HepG2 (cell line): ENCODE measurements at regions not wholly inside any gene's neighbourhood (a gene's known extent, or its start where the extent isn't known, plus 50 kb on each side); places are given as distances from the start of the nearest gene placed in this dataset.

ENCODE experiments used
- ATAC-seq: fragments of 200-7000 bp; cut with Tn5 transposase; 3 replicates; pipeline ENCODE4 v1.9.1; 2020; ENCODE audit warnings: mild to moderate bottlenecking, moderate library complexity
- BruUV-seq: library from RNA; stranded (reverse); fragments of 400-500 nt; replicated peaks from 2 replicates; lab custom pipeline; 2021; lab: Mats Ljungman, UMichigan
- CTCF ChIA-PET: fragments of 300-600 bp; formaldehyde crosslinking; extraction: SDS; loops from one replicate; lab custom pipeline; 2021; ENCODE audit warnings: low total read pairs, inconsistent platforms, low intra/inter-chr PET ratio; lab: Yijun Ruan, JAX
- POLR2A ChIA-PET: fragments of 350-600 bp; sonication (Branson Sonifier 250); formaldehyde crosslinking; loops from one replicate; lab custom pipeline; 2020; ENCODE audit warnings: antibody characterized with exemption, inconsistent platforms; lab: Yijun Ruan, JAX
- DNase-seq: peaks from one replicate; pipeline ENCODE4 v3.0.0-alpha.2; 2015; ENCODE audit warnings: low spot score
- FAIRE-seq: peaks from 3 replicates; lab custom pipeline; 2011; peaks lifted over from hg19 to GRCh38; lab: Jason Lieb, UNC
- H2AFZ ChIP-seq: one replicate; pipeline ENCODE4 v1.6.1; 2011; ENCODE audit warnings: low read length, inconsistent platforms
- H3K27ac ChIP-seq: fragments of 300-600 bp; 3 replicates; pipeline ENCODE4 v1.8.0; 2011; ENCODE audit warnings: mixed run types, mild to moderate bottlenecking, mixed read lengths, low read length, inconsistent platforms; ENCODE audit not compliant: insufficient read depth; ENCODE audit errors: extremely low read length
- H3K27me3 ChIP-seq, 2 experiments: fragments of 200-600 bp in 1 of 2; 2 replicates in 1 of 2; 3 replicates in 1 of 2; pipeline versions ENCODE4 v1.6.0 to v1.8.0; 2011; ENCODE audit warnings: low read length in 2 of 2, mild to moderate bottlenecking in 2 of 2, moderate library complexity in 2 of 2, inconsistent platforms in 1 of 2; ENCODE audit not compliant: insufficient read depth in 2 of 2, control insufficient read depth in 1 of 2
- H3K36me3 ChIP-seq, 2 experiments: fragments of 200-600 bp in 1 of 2; replicated peaks in 1 of 2; 2 replicates in 1 of 2; 3 replicates in 1 of 2; pipeline versions ENCODE4 v1.5.1 to v1.8.0; 2011; ENCODE audit warnings: low read length in 2 of 2, inconsistent platforms in 1 of 2; ENCODE audit not compliant: insufficient read depth in 2 of 2, control insufficient read depth in 1 of 2
- H3K4me1 ChIP-seq: 2 replicates; pipeline ENCODE4 v1.5.1; 2012; ENCODE audit warnings: low read length, inconsistent platforms; ENCODE audit not compliant: insufficient read depth
- H3K4me2 ChIP-seq: 2 replicates; pipeline ENCODE4 v1.6.0; 2011; ENCODE audit warnings: low read depth, low read length, inconsistent platforms
- H3K4me3 ChIP-seq, 3 experiments: fragments of 200-600 bp in 1 of 3; sonication (generic), shearing (Covaris generic) in 1 of 3; replicated peaks in 1 of 3; 2 replicates each; pipeline ENCODE4 v1.5.1; 2011 to 2016; ENCODE audit warnings: low read length in 3 of 3, inconsistent platforms in 2 of 3, low read depth in 2 of 3, mild to moderate bottlenecking in 2 of 3, control low read depth in 1 of 3, mixed read lengths in 1 of 3; ENCODE audit not compliant: insufficient read depth in 1 of 3
- H3K79me2 ChIP-seq: one replicate; pipeline ENCODE4 v1.6.1; 2011; ENCODE audit warnings: low read length, inconsistent platforms; ENCODE audit not compliant: insufficient read depth
- H3K9ac ChIP-seq: 2 replicates; pipeline ENCODE4 v1.6.0; 2011; ENCODE audit warnings: mild to moderate bottlenecking, low read depth, low read length, inconsistent platforms; ENCODE audit not compliant: insufficient read depth
- H3K9me3 ChIP-seq: 2 replicates; pipeline ENCODE4 v1.5.1; 2012; ENCODE audit warnings: mild to moderate bottlenecking, low read length
- H4K20me1 ChIP-seq: 2 replicates; pipeline ENCODE4 v1.6.0; 2011; ENCODE audit warnings: inconsistent platforms, mild to moderate bottlenecking, low read length, moderate library complexity; ENCODE audit not compliant: insufficient read depth
- DPF2 ChIP-seq: sonication (generic); formaldehyde crosslinking; IDR thresholded peaks from 2 replicates; pipeline ENCODE4 v1.4.0; 2020; ENCODE audit warnings: mild to moderate bottlenecking, low read depth, missing genetic modification reagents, borderline replicate concordance
- ELF1 ChIP-seq: sonication (generic); formaldehyde crosslinking; IDR thresholded peaks from 2 replicates; pipeline ENCODE4 v1.4.0; 2020; ENCODE audit warnings: missing genetic modification reagents
- FOSL2 ChIP-seq: sonication (generic); formaldehyde crosslinking; IDR thresholded peaks from 2 replicates; pipeline ENCODE4 v1.4.0; 2020; ENCODE audit warnings: missing genetic modification reagents
- KLF15 ChIP-seq: sonication (generic); formaldehyde crosslinking; IDR thresholded peaks from 2 replicates; pipeline ENCODE4 v1.8.1; 2023; ENCODE audit warnings: borderline replicate concordance, mild to moderate bottlenecking, inconsistent platforms, missing genetic modification reagents, mixed read lengths
- MIXL1 ChIP-seq: IDR thresholded peaks from 2 replicates; pipeline ENCODE4 v1.6.1; 2016
- SETDB1 ChIP-seq: sonication (generic); formaldehyde crosslinking; IDR thresholded peaks from 2 replicates; pipeline ENCODE4 v1.5.1; 2020; ENCODE audit warnings: missing genetic modification reagents, mild to moderate bottlenecking, borderline replicate concordance
- TAF15 ChIP-seq: fragments of 200-400 bp; formaldehyde crosslinking; IDR thresholded peaks from one replicate; pipeline ENCODE4 v1.6.1; 2018; ENCODE audit warnings: mild to moderate bottlenecking, low read depth, low read length; ENCODE audit not compliant: poor library complexity, severe bottlenecking
- TEAD3 ChIP-seq: optimal IDR thresholded peaks from 2 replicates; pipeline ENCODE3; 2016; ENCODE audit warnings: borderline replicate concordance
- ZNF879 ChIP-seq: sonication (generic); formaldehyde crosslinking; IDR thresholded peaks from 2 replicates; pipeline ENCODE4 v1.8.1; 2023; ENCODE audit warnings: missing genetic modification reagents
- whole genome bisulfite sequencing: methylation state at CpG from one replicate; pipeline ENCODE4 v1.1.6; 2017; ENCODE audit warnings: low lambda C conversion rate; 5-methylcytosine and 5-hydroxymethylcytosine counted together
- in situ Hi-C: cut with HindIII; loops from 2 replicates; pipeline ENCODE4 v1.10.0; 2017; ENCODE audit warnings: low pct_unique_long_range_greater_than_20kb; ENCODE audit not compliant: extremely low pct_ligation_motif_present
- intact Hi-C: fragments of 100-400 bp; cut with micrococcal nuclease; formaldehyde crosslinking; loops from one replicate; pipeline ENCODE4 v1.10.0; 2022; ENCODE audit not compliant: unreplicated experiment
- TF ChIP-seq, protein P1 (sequence below): sonication (generic); formaldehyde crosslinking; IDR thresholded peaks from 2 replicates; pipeline ENCODE4 v1.8.0; 2022; ENCODE audit warnings: missing genetic modification reagents, mild to moderate bottlenecking, inconsistent platforms, borderline replicate concordance
- TF ChIP-seq, protein P2 (sequence below): sonication (generic); formaldehyde crosslinking; IDR thresholded peaks from 2 replicates; pipeline ENCODE4 v1.9.0; 2022; ENCODE audit warnings: missing genetic modification reagents, mild to moderate bottlenecking, borderline replicate concordance
- TF ChIP-seq, protein P3 (sequence below): sonication (generic); formaldehyde crosslinking; IDR thresholded peaks from 2 replicates; pipeline ENCODE4 v1.5.0; 2020; ENCODE audit warnings: missing genetic modification reagents
- TF ChIP-seq, protein P4 (sequence below): sonication (generic); formaldehyde crosslinking; IDR thresholded peaks from 2 replicates; pipeline ENCODE4 v1.4.0; 2020; ENCODE audit warnings: missing genetic modification reagents
- TF ChIP-seq, protein P5 (sequence below): sonication (generic); formaldehyde crosslinking; IDR thresholded peaks from 2 replicates; pipeline ENCODE4 v1.5.0; 2020; ENCODE audit warnings: missing genetic modification reagents, mild to moderate bottlenecking, borderline replicate concordance

DNA sequence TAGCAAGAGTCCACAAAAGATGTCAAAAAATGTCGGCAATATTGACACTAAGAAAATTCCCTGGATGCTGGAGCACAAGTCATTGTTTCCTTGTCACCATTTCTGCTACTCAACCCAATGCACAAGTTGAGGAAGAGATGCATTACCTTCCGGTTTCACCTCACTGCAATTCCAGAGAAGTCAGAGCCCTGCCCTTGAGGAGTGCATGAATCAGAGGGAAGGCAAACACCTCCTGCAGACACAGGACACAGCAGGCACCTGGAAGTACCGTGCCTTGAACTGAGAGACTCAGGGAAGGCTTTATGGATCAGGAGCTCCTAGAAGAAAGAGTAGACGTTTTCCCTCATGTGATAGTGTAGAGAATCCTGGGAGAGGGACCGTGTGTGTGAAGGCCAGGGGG, 62.7 kb upstream of the ARL4C start:
- Histone ChIP-seq H3K4me2 (no peak overlapping the region), H2AFZ (no peak overlapping the region), H3K27me3 (peaks cover 0 to 13% of the 10 kb centered on the region in 2 experiments; a peak in 2 of 5 replicates), H3K9ac (no peak overlapping the region), H4K20me1 (no peaks in the 10 kb centered on the region), H3K79me2 (no peaks in the 10 kb centered on the region), H3K27ac (no peak overlapping the region), H3K9me3 (peaks cover 7% of the 10 kb centered on the region), H3K4me1 (peaks cover 26% of the 10 kb centered on the region), H3K4me3 (no peak overlapping the region), H3K36me3 (no peaks in the 10 kb centered on the region)
- WGBS: 17% methylated on average over 5 of the region's 5 CpGs
- intact Hi-C loops: loop anchor here (10.0 kb wide), 1 partner anchor 425 kb away; no protein-coding TSS in a partner anchor
- ATAC-seq: peak; percentile 31; the same call in 2 of the 3 replicates
- in situ Hi-C loops: loop anchor here (10.0 kb wide), 1 partner anchor 325 kb away; no protein-coding TSS in a partner anchor
- BruUV-seq: no TSS peak
- no peak for DNase-seq
- ChIA-PET POLR2A (interaction anchor here (0.7 to 1.1 kb wide), 2 partner anchors 422 to 441 kb away, joined by 3 read pairs; no protein-coding TSS in a partner anchor), CTCF (no interaction called here)
- no peak for FAIRE-seq
- TF ChIP-seq, protein P1, sequence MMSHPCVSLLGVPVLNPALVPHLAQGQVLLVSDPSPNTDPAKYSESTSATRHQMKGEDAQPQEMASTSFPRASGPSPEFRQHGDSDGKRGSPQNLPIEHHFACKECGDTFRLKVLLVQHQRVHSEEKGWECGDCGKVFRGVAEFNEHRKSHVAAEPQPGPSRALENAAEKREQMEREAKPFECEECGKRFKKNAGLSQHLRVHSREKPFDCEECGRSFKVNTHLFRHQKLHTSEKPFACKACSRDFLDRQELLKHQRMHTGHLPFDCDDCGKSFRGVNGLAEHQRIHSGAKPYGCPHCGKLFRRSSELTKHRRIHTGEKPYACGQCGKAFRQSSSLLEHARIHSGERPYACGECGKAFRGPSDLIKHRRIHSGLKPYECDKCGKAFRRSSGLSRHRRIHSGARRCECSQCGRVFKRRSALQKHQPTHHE: no peak
- no peak for TF ChIP-seq ZNF879 (CRISPR knock-in tag)
- no peak for TF ChIP-seq ELF1 (CRISPR knock-in tag)
- TF ChIP-seq DPF2 (CRISPR knock-in tag): no peak
- no peak for TF ChIP-seq SETDB1 (CRISPR knock-in tag)
- TF ChIP-seq, protein P2, sequence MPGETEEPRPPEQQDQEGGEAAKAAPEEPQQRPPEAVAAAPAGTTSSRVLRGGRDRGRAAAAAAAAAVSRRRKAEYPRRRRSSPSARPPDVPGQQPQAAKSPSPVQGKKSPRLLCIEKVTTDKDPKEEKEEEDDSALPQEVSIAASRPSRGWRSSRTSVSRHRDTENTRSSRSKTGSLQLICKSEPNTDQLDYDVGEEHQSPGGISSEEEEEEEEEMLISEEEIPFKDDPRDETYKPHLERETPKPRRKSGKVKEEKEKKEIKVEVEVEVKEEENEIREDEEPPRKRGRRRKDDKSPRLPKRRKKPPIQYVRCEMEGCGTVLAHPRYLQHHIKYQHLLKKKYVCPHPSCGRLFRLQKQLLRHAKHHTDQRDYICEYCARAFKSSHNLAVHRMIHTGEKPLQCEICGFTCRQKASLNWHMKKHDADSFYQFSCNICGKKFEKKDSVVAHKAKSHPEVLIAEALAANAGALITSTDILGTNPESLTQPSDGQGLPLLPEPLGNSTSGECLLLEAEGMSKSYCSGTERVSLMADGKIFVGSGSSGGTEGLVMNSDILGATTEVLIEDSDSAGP: no peak
- TF ChIP-seq, protein P3, sequence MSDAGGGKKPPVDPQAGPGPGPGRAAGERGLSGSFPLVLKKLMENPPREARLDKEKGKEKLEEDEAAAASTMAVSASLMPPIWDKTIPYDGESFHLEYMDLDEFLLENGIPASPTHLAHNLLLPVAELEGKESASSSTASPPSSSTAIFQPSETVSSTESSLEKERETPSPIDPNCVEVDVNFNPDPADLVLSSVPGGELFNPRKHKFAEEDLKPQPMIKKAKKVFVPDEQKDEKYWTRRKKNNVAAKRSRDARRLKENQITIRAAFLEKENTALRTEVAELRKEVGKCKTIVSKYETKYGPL: no peak
- TF ChIP-seq KLF15: no peak
- TF ChIP-seq, protein P4, sequence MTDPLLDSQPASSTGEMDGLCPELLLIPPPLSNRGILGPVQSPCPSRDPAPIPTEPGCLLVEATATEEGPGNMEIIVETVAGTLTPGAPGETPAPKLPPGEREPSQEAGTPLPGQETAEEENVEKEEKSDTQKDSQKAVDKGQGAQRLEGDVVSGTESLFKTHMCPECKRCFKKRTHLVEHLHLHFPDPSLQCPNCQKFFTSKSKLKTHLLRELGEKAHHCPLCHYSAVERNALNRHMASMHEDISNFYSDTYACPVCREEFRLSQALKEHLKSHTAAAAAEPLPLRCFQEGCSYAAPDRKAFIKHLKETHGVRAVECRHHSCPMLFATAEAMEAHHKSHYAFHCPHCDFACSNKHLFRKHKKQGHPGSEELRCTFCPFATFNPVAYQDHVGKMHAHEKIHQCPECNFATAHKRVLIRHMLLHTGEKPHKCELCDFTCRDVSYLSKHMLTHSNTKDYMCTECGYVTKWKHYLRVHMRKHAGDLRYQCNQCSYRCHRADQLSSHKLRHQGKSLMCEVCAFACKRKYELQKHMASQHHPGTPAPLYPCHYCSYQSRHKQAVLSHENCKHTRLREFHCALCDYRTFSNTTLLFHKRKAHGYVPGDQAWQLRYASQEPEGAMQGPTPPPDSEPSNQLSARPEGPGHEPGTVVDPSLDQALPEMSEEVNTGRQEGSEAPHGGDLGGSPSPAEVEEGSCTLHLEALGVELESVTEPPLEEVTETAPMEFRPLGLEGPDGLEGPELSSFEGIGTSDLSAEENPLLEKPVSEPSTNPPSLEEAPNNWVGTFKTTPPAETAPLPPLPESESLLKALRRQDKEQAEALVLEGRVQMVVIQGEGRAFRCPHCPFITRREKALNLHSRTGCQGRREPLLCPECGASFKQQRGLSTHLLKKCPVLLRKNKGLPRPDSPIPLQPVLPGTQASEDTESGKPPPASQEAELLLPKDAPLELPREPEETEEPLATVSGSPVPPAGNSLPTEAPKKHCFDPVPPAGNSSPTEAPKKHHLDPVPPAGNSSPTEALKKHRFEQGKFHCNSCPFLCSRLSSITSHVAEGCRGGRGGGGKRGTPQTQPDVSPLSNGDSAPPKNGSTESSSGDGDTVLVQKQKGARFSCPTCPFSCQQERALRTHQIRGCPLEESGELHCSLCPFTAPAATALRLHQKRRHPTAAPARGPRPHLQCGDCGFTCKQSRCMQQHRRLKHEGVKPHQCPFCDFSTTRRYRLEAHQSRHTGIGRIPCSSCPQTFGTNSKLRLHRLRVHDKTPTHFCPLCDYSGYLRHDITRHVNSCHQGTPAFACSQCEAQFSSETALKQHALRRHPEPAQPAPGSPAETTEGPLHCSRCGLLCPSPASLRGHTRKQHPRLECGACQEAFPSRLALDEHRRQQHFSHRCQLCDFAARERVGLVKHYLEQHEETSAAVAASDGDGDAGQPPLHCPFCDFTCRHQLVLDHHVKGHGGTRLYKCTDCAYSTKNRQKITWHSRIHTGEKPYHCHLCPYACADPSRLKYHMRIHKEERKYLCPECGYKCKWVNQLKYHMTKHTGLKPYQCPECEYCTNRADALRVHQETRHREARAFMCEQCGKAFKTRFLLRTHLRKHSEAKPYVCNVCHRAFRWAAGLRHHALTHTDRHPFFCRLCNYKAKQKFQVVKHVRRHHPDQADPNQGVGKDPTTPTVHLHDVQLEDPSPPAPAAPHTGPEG (CRISPR knock-in tag): no peak
- no peak for TF ChIP-seq MIXL1 (CRISPR knock-in tag)
- peak; percentile 23; the same call in 1 of the 2 replicates for TF ChIP-seq FOSL2
- no peak for TF ChIP-seq TAF15
- peak; percentile 12 for TF ChIP-seq TEAD3 (CRISPR knock-in tag)
- TF ChIP-seq, protein P5, sequence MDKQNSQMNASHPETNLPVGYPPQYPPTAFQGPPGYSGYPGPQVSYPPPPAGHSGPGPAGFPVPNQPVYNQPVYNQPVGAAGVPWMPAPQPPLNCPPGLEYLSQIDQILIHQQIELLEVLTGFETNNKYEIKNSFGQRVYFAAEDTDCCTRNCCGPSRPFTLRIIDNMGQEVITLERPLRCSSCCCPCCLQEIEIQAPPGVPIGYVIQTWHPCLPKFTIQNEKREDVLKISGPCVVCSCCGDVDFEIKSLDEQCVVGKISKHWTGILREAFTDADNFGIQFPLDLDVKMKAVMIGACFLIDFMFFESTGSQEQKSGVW: no peak
